Stimulated activated CD4-positive, alpha-beta T cell treated with anti-CD3 and anti-CD28 coated beads, Interleukin-2, amount 100 ng/mL, for 4 hours (primary cell): ENCODE measurements at regions not wholly inside any gene's neighbourhood (a gene's known extent, or its start where the extent isn't known, plus 50 kb on each side); places are given as distances from the start of the nearest gene placed in this dataset.

Experiments used
- DNase-seq: peaks from one replicate; pipeline ENCODE4 v3.0.0-alpha.2; 2020; ENCODE audit warnings: low read depth

- DNase-seq: no peak
Measured at GRCh38 chr14:56501909-56502530, 77.6 kb upstream of the TMEM260 start.

- no peak for DNase-seq
Measured at GRCh38 chr14:56505361-56505760, 74.2 kb upstream of the TMEM260 start.

- no peak for DNase-seq
Measured at GRCh38 chr14:56512521-56512920, 67.1 kb upstream of the TMEM260 start.

- DNase-seq: no peak
Measured at GRCh38 chr14:56514663-56515371, 64.8 kb upstream of the TMEM260 start.

- no peak for DNase-seq
Measured at GRCh38 chr14:56515739-56516138, 63.9 kb upstream of the TMEM260 start.

- no peak for DNase-seq
Measured at GRCh38 chr14:56522403-56522802, 57.2 kb upstream of the TMEM260 start.

- no peak for DNase-seq
Measured at GRCh38 chr14:56524971-56525677, 54.5 kb upstream of the TMEM260 start.

GRCh38 chr14:56528927-56529326 lies 50.7 kb upstream of the TMEM260 start:
- no peak for DNase-seq
